H1 (cell line): ENCODE measurements at regions not wholly inside any gene's neighbourhood (a gene's known extent, or its start where the extent isn't known, plus 50 kb on each side); places are given as distances from the start of the nearest gene placed in this dataset.

ENCODE experiments used
- CTCF ChIA-PET: fragments of 300-600 bp; sonication (Branson Sonifier 250); formaldehyde crosslinking; loops from one replicate; lab custom pipeline; 2021; ENCODE audit not compliant: partially characterized antibody; lab: Charles Lee
- POLR2A ChIA-PET: fragments of 300-600 bp; sonication (Branson Sonifier 250); formaldehyde crosslinking; loops from one replicate; lab custom pipeline; 2021; ENCODE audit warnings: inconsistent platforms; ENCODE audit not compliant: partially characterized antibody; lab: Charles Lee
- DNase-seq, 2 experiments: peaks; one replicate each; pipeline versions ENCODE4 v3.0.0 to v3.0.0-alpha.2; 2010 to 2022; ENCODE audit warnings: low spot score in 2 of 2, low read depth in 1 of 2, mixed read lengths in 1 of 2
- FAIRE-seq: peaks from 2 replicates; lab custom pipeline; 2011; peaks lifted over from hg19 to GRCh38; lab: Jason Lieb, UNC
- H2AFZ ChIP-seq: 2 replicates; pipeline ENCODE4 v1.8.1; 2012; ENCODE audit warnings: low read length, inconsistent platforms
- H2AK5ac ChIP-seq: 2 replicates; pipeline ENCODE4 v1.6.1; 2013; ENCODE audit warnings: low read depth, low read length
- H2BK120ac ChIP-seq: replicated peaks from 2 replicates; pipeline ENCODE3; 2013; ENCODE audit warnings: low read depth, low read length, inconsistent platforms
- H2BK12ac ChIP-seq: 2 replicates; pipeline ENCODE4 v1.6.1; 2013; ENCODE audit warnings: low read depth, low read length
- H2BK15ac ChIP-seq: 2 replicates; pipeline ENCODE4 v1.6.1; 2013; ENCODE audit warnings: low read length
- H2BK20ac ChIP-seq: 2 replicates; pipeline ENCODE4 v1.6.1; 2013; ENCODE audit warnings: low read length
- H2BK5ac ChIP-seq: 2 replicates; pipeline ENCODE4 v1.6.1; 2013; ENCODE audit warnings: low read depth, low read length
- H3K14ac ChIP-seq: 2 replicates; pipeline ENCODE4 v1.6.1; 2013; ENCODE audit warnings: inconsistent platforms; ENCODE audit not compliant: insufficient read length
- H3K18ac ChIP-seq: 2 replicates; pipeline ENCODE4 v1.6.1; 2013; ENCODE audit warnings: low read length; ENCODE audit errors: extremely low read depth
- H3K23ac ChIP-seq: 2 replicates; pipeline ENCODE4 v1.6.1; 2013; ENCODE audit warnings: inconsistent platforms; ENCODE audit not compliant: insufficient read length
- H3K23me2 ChIP-seq: 2 replicates; pipeline ENCODE4 v1.6.1; 2013; ENCODE audit warnings: low read depth, low read length
- H3K27ac ChIP-seq: 2 replicates; pipeline ENCODE4 v1.6.1; 2011; ENCODE audit warnings: low read depth, low read length, inconsistent platforms
- H3K27me3 ChIP-seq, 4 experiments: replicated peaks in 1 of 4; 1 replicate in 1 of 4; 2 replicates in 3 of 4; pipeline versions ENCODE4 v1.6.1 to v1.8.1; 2011 to 2013; ENCODE audit warnings: low read length in 3 of 4, mild to moderate bottlenecking in 3 of 4, inconsistent platforms in 2 of 4, mixed read lengths in 2 of 4, moderate library complexity in 1 of 4; ENCODE audit not compliant: control insufficient read depth in 3 of 4, insufficient read depth in 3 of 4; ENCODE audit errors: extremely low read depth in 1 of 4
- H3K36me3 ChIP-seq, 4 experiments: 2 replicates each; pipeline versions ENCODE4 v1.6.1 to v1.8.1; 2011 to 2013; ENCODE audit warnings: mild to moderate bottlenecking in 4 of 4, low read length in 3 of 4, moderate library complexity in 2 of 4, control low read depth in 1 of 4, inconsistent platforms in 1 of 4; ENCODE audit not compliant: insufficient read depth in 4 of 4, control insufficient read depth in 2 of 4
- H3K4ac ChIP-seq: replicated peaks from 2 replicates; pipeline ENCODE3; 2013; ENCODE audit warnings: low read length, low read depth, mixed read lengths, inconsistent platforms; ENCODE audit not compliant: insufficient read length
- H3K4me1 ChIP-seq, 4 experiments: replicated peaks in 1 of 4; 1 replicate in 1 of 4; 2 replicates in 3 of 4; pipeline versions ENCODE4 v1.6.1 to v1.8.1; 2011 to 2013; ENCODE audit warnings: low read length in 3 of 4, inconsistent platforms in 2 of 4, mixed read lengths in 1 of 4; ENCODE audit not compliant: insufficient read depth in 4 of 4, control insufficient read depth in 3 of 4
- H3K4me2 ChIP-seq, 2 experiments: 2 replicates each; pipeline versions ENCODE4 v1.6.1 to v1.8.1; 2011 to 2013; ENCODE audit warnings: low read depth in 2 of 2, low read length in 2 of 2, control low read depth in 1 of 2, inconsistent platforms in 1 of 2, mild to moderate bottlenecking in 1 of 2; ENCODE audit not compliant: insufficient read depth in 1 of 2
- H3K4me3 ChIP-seq, 4 experiments: fragments of 200-600, 300-600 bp in 1 of 4; sonication (generic), shearing (Covaris generic), sonication (Bioruptor Twin) in 1 of 4; 2 replicates each; pipeline versions ENCODE4 v1.5.1 to v1.8.1; 2011 to 2016; ENCODE audit warnings: low read length in 4 of 4, low read depth in 3 of 4, control low read depth in 2 of 4, inconsistent platforms in 2 of 4, mild to moderate bottlenecking in 2 of 4, mixed read lengths in 1 of 4, moderate library complexity in 1 of 4; ENCODE audit not compliant: insufficient read depth in 2 of 4; ENCODE audit errors: extremely low read depth in 1 of 4
- H3K56ac ChIP-seq: replicated peaks from 2 replicates; pipeline ENCODE3; 2013; ENCODE audit warnings: low read depth, mild to moderate bottlenecking, mixed read lengths, low read length, inconsistent platforms; ENCODE audit not compliant: insufficient read length
- H3K79me1 ChIP-seq: 2 replicates; pipeline ENCODE4 v1.6.1; 2013; ENCODE audit warnings: low read depth, low read length, control low read depth
- H3K79me2 ChIP-seq, 2 experiments: 2 replicates each; pipeline versions ENCODE4 v1.6.1 to v1.8.1; 2012 to 2013; ENCODE audit warnings: low read length in 2 of 2, mild to moderate bottlenecking in 2 of 2, inconsistent platforms in 1 of 2; ENCODE audit not compliant: insufficient read depth in 2 of 2, control insufficient read depth in 1 of 2
- H3K9ac ChIP-seq, 4 experiments: replicated peaks in 1 of 4; 1 replicate in 1 of 4; 2 replicates in 3 of 4; pipeline versions ENCODE4 v1.6.1 to v1.8.1; 2011 to 2013; ENCODE audit warnings: low read depth in 3 of 4, low read length in 3 of 4, control low read depth in 2 of 4, mild to moderate bottlenecking in 2 of 4, moderate library complexity in 2 of 4, inconsistent platforms in 1 of 4; ENCODE audit errors: extremely low read depth in 1 of 4
- H3K9me3 ChIP-seq, 2 experiments: 2 replicates each; pipeline versions ENCODE4 v1.6.1 to v1.8.1; 2012 to 2013; ENCODE audit warnings: mild to moderate bottlenecking in 2 of 2, moderate library complexity in 2 of 2, control low read depth in 1 of 2, inconsistent platforms in 1 of 2, low read depth in 1 of 2, low read length in 1 of 2, mixed read lengths in 1 of 2; ENCODE audit not compliant: insufficient read depth in 2 of 2
- H4K20me1 ChIP-seq, 2 experiments: replicated peaks in 1 of 2; 2 replicates each; pipeline versions ENCODE3 to v1.8.1; 2011 to 2013; ENCODE audit warnings: inconsistent platforms in 2 of 2, low read length in 2 of 2, mild to moderate bottlenecking in 1 of 2; ENCODE audit not compliant: insufficient read depth in 2 of 2, control insufficient read depth in 1 of 2
- H4K5ac ChIP-seq: 2 replicates; pipeline ENCODE4 v1.6.1; 2013; ENCODE audit warnings: low read length, low read depth, mixed read lengths, inconsistent platforms; ENCODE audit not compliant: insufficient read length
- H4K8ac ChIP-seq: 2 replicates; pipeline ENCODE4 v1.8.0; 2013; ENCODE audit warnings: mild to moderate bottlenecking, moderate library complexity, low read length, inconsistent platforms; ENCODE audit not compliant: insufficient read depth; ENCODE audit errors: extremely low read depth
- H4K91ac ChIP-seq: replicated peaks from 2 replicates; pipeline ENCODE3; 2013; ENCODE audit warnings: low read length, mixed read lengths, inconsistent platforms; ENCODE audit not compliant: insufficient read length
- BRCA1 ChIP-seq: IDR thresholded peaks from 2 replicates; pipeline ENCODE4 v1.6.1; 2012; ENCODE audit warnings: low read depth, low read length, improper control_type of control experiment
- CHD2 ChIP-seq: IDR thresholded peaks from 2 replicates; pipeline ENCODE4 v1.6.1; 2012; ENCODE audit warnings: low read length, improper control_type of control experiment
- CREB1 ChIP-seq: IDR thresholded peaks from 2 replicates; pipeline ENCODE4 v1.6.1; 2012; ENCODE audit warnings: inconsistent platforms
- CTBP2 ChIP-seq: IDR thresholded peaks from 2 replicates; pipeline ENCODE4 v1.7.0; 2011; ENCODE audit warnings: borderline replicate concordance, mild to moderate bottlenecking, moderate library complexity, mixed read lengths, low read length; ENCODE audit not compliant: insufficient read depth, insufficient read length
- HDAC6 ChIP-seq: IDR thresholded peaks from one replicate; pipeline ENCODE4 v1.7.1; 2012; ENCODE audit warnings: low read depth, mild to moderate bottlenecking, inconsistent platforms, low read length, moderate library complexity
- KDM4A ChIP-seq: IDR thresholded peaks from one replicate; pipeline ENCODE4 v1.7.1; 2012; ENCODE audit warnings: low read depth, mild to moderate bottlenecking, moderate library complexity, low read length, inconsistent platforms; ENCODE audit not compliant: severe bottlenecking
- MAX ChIP-seq: IDR thresholded peaks from 2 replicates; pipeline ENCODE4 v1.6.1; 2012; ENCODE audit warnings: inconsistent platforms
- PHF8 ChIP-seq: fragments of 200-600 bp; sonication (generic); conservative IDR thresholded peaks from 2 replicates; pipeline ENCODE4 v1.7.1; 2012; ENCODE audit warnings: low read depth, mild to moderate bottlenecking, inconsistent platforms, low read length, moderate library complexity
- RFX5 ChIP-seq: IDR thresholded peaks from 2 replicates; pipeline ENCODE4 v1.6.1; 2011; ENCODE audit warnings: low read depth, low read length, improper control_type of control experiment, borderline replicate concordance
- SIRT6 ChIP-seq: IDR thresholded peaks from one replicate; pipeline ENCODE4 v1.7.1; 2012; ENCODE audit warnings: low read length, inconsistent platforms
- SP1 ChIP-seq: IDR thresholded peaks from 2 replicates; pipeline ENCODE4 v1.6.1; 2011; ENCODE audit warnings: low read depth, low read length
- SP2 ChIP-seq: IDR thresholded peaks from 2 replicates; pipeline ENCODE4 v1.6.1; 2012; ENCODE audit warnings: mild to moderate bottlenecking, low read length, inconsistent platforms
- SUZ12 ChIP-seq: fragments of 200-600 bp; sonication (generic); IDR thresholded peaks from 2 replicates; pipeline ENCODE4 v1.6.1; 2012; ENCODE audit warnings: mild to moderate bottlenecking, inconsistent platforms, low read length, moderate library complexity, mixed read lengths
- TAF1 ChIP-seq: IDR thresholded peaks from 2 replicates; pipeline ENCODE4 v1.6.1; 2011; ENCODE audit warnings: mild to moderate bottlenecking, low read depth, low read length
- YY1 ChIP-seq: IDR thresholded peaks from 2 replicates; pipeline ENCODE4 v1.6.1; 2011; ENCODE audit warnings: low read depth, mild to moderate bottlenecking, low read length
- WGBS, 2 experiments: shearing (Covaris generic) in 1 of 2; methylation state at CpG; one replicate each; pipeline versions ENCODE4 v1.1.6 to v1.1.7; 2013 to 2015; ENCODE audit warnings: low lambda C conversion rate in 2 of 2, mixed read lengths in 2 of 2, inconsistent platforms in 1 of 2, low coverage in 1 of 2, missing lambda C conversion rate in 1 of 2; ENCODE audit not compliant: insufficient replicate concordance in 2 of 2, insufficient coverage in 1 of 2, insufficient read length in 1 of 2; ENCODE audit errors: extremely low coverage in 1 of 2, missing lambda C conversion rate in 1 of 2; 5-methylcytosine and 5-hydroxymethylcytosine counted together

DNA sequence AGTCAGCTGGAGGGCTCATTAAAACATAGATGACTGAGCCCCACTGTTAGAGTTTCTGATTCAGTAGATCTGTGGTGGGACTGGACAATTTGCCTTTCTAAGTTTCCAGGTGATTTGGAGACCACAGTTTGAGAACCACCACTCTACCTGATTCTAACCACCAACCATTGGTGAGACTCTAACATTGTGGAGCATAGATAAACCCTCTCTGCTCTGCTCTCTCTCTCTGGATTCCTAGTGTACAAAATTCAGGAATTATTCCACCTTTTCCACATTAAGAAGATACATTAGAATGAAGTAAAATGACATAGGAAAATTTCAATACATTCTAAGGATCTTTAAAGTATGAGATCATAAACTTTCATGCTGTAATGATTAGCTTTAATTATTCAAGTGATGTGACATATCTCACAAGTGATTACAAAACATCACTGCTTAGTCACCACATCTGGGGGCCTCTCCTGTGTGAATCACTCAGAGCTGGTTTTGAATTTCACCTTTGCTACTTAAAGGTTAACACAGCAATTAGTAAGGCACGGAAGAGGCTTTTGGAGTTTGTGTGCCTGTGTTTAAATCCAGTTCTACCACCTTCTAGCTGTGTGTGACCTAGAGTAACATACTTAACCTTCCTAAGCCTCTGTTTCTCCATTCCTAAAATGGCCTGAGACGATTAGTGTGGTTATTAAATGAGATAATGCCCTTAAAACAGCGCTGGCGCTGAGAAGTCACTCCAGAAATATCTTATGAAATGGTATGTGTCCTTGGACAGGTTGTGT is 78.5 kb upstream of the NBEA start:
- H3K27ac ChIP-seq = no peak overlapping the region
- POLR2A ChIA-PET = no interaction called here
- no peaks in the 10 kb centered on the region for H3K79me1 ChIP-seq

More for the DNA sequence above, 78.5 kb upstream of the NBEA start:
- Histone ChIP-seq H3K56ac (no peak overlapping the region), H4K91ac (no peak overlapping the region), H2BK20ac (no peak overlapping the region), H2BK12ac (no peak overlapping the region), H3K79me2 (no peaks in the 10 kb centered on the region), H3K9me3 (no peaks in the 10 kb centered on the region), H2BK5ac (no peak overlapping the region), H3K18ac (no peak overlapping the region), H3K36me3 (no peaks in the 10 kb centered on the region), H3K23me2 (no peaks in the 10 kb centered on the region; the same call in 1 of the 2 replicates), H3K27me3 (peaks cover 0 to 2% (median 0%) of the 10 kb centered on the region in 4 experiments; a peak in 1 of 7 replicates), H2BK120ac (no peak overlapping the region), H2BK15ac (no peak overlapping the region), H3K4ac (no peak overlapping the region), H3K4me2 (no peak overlapping the region), H3K14ac (no peak overlapping the region), H3K4me1 (no peaks in the 10 kb centered on the region; a peak in 1 of 7 replicates), H3K23ac (no peak overlapping the region), H4K8ac (no peak overlapping the region), H2AK5ac (no peak overlapping the region), H4K5ac (no peak overlapping the region), H3K9ac (no peak overlapping the region), H4K20me1 (no peaks in the 10 kb centered on the region), H3K4me3 (no peak overlapping the region), H2AFZ (no peak overlapping the region; the same call in 1 of the 2 replicates)
- TF ChIP-seq CTBP2 = no peak
- no peak for TF ChIP-seq BRCA1
- no peak for TF ChIP-seq PHF8
- TF ChIP-seq SUZ12 = no peak
- TF ChIP-seq RFX5 = no peak
- TF ChIP-seq SP2 = no peak
- no peak for TF ChIP-seq YY1
- TF ChIP-seq CHD2 = no peak
- TF ChIP-seq HDAC6 = no peak
- no peak for TF ChIP-seq CREB1
- TF ChIP-seq SIRT6 = no peak
- no peak for TF ChIP-seq SP1
- TF ChIP-seq KDM4A = no peak
- no peak for TF ChIP-seq TAF1
- no peak for TF ChIP-seq MAX
- FAIRE-seq (no peak), DNase-seq (no peak)
- 95% methylated on average over 4 of the region's 4 CpGs; no CpG with 5 or more reads in 1 of the 2 experiments for WGBS, 2 experiments
- CTCF ChIA-PET = no interaction called here
